Stimulated activated naive CD8-positive, alpha-beta T cell treated with anti-CD3 and anti-CD28 coated beads, Interleukin-15, amount 100 ng/mL, for 72 hours (primary cell): ENCODE measurements at regions not wholly inside any gene's neighbourhood (a gene's known extent, or its start where the extent isn't known, plus 50 kb on each side); places are given as distances from the start of the nearest gene placed in this dataset.
"Not testable (repeated sequence)": the region's sequence is repeated elsewhere in the genome, so short reads cannot be mapped to it uniquely, and the experiment has no call there.

Source experiments
- ATAC-seq: fragments of 150-1000 bp; cut with Tn5 transposase; 2 replicates; pipeline ENCODE4 v1.10.0; 2021; ENCODE audit warnings: mild to moderate bottlenecking, moderate library complexity
- DNase-seq, 2 donors: peaks; one replicate each; pipeline ENCODE4 v3.0.0; 2021 to 2022
- H3K27ac Mint-ChIP-seq, 2 donors: one replicate each; pipeline ENCODE4 v1.8.0; 2022; ENCODE audit warnings: mild to moderate bottlenecking in 2 of 2, mixed read lengths in 2 of 2, moderate library complexity in 2 of 2
- H3K27me3 Mint-ChIP-seq: one replicate; pipeline ENCODE4 v1.8.0; 2022; ENCODE audit warnings: mixed read lengths
- H3K4me1 Mint-ChIP-seq: one replicate; pipeline ENCODE4 v1.8.0; 2022; ENCODE audit warnings: mild to moderate bottlenecking, mixed read lengths
- H3K4me3 Mint-ChIP-seq, 2 donors: one replicate each; pipeline ENCODE4 v1.8.0; 2022; ENCODE audit warnings: mild to moderate bottlenecking in 2 of 2, mixed read lengths in 2 of 2, moderate library complexity in 1 of 2
- H3K9me3 Mint-ChIP-seq, 2 donors: one replicate each; pipeline ENCODE4 v1.8.0; 2022; ENCODE audit warnings: mixed read lengths in 2 of 2

GRCh38 chr13:50420718-50421472, 405.7 kb downstream of the KCNRG start:
- Mint-ChIP-seq H3K4me3 (no peak overlapping the region), H3K4me1 (peaks cover 38% of the 10 kb centered on the region), H3K27ac (no peak overlapping the region), H3K9me3 (peaks cover 0 to 10% of the 10 kb centered on the region in 2 donors), H3K27me3 (peaks cover 6% of the 10 kb centered on the region)
- ATAC-seq (no peak), DNase-seq (no peak)

GRCh38 chr13:50421473-50422130, 406.4 kb downstream of the KCNRG start:
- no peak for DNase-seq
- H3K4me3 Mint-ChIP-seq, result no peak overlapping the region
- no peak for ATAC-seq

GRCh38 chr13:50422181-50423148, 407.2 kb downstream of the KCNRG start:
- H3K4me3 Mint-ChIP-seq, result peak overlapping the region in 1 of 2 donors; percentile 30
- no peaks in the 10 kb centered on the region for H3K9me3 Mint-ChIP-seq
- H3K27me3 Mint-ChIP-seq, result peaks cover 6% of the 10 kb centered on the region
- H3K27ac Mint-ChIP-seq, result peak overlapping the region in 1 of 2 donors; percentile 50
- ATAC-seq (no peak), DNase-seq (no peak)
- peaks cover 50% of the 10 kb centered on the region for H3K4me1 Mint-ChIP-seq

More at GRCh38 chr13:50421473-50422130, 406.4 kb downstream of the KCNRG start:
- Mint-ChIP-seq H3K27me3 (peaks cover 6% of the 10 kb centered on the region), H3K27ac (no peak overlapping the region), H3K9me3 (peaks cover 0 to 3% of the 10 kb centered on the region in 2 donors), H3K4me1 (peaks cover 42% of the 10 kb centered on the region)

- Mint-ChIP-seq H3K27me3 (peaks cover 2% of the 10 kb centered on the region), H3K4me1 (peaks cover 71% of the 10 kb centered on the region), H3K9me3 (no peaks in the 10 kb centered on the region), H3K4me3 (no peak overlapping the region), H3K27ac (no peak overlapping the region)
- no peak for DNase-seq
- peak; percentile 57 for ATAC-seq
These were observed 409.7 kb downstream of the KCNRG start for GRCh38 chr13:50424993-50425392.

- no peak overlapping the region for H3K4me3 Mint-ChIP-seq
- H3K27ac Mint-ChIP-seq, result no peak overlapping the region
- no peaks in the 10 kb centered on the region for H3K27me3 Mint-ChIP-seq
- peaks cover 71% of the 10 kb centered on the region for H3K4me1 Mint-ChIP-seq
- ATAC-seq (no peak), DNase-seq (no peak)
- no peaks in the 10 kb centered on the region for H3K9me3 Mint-ChIP-seq
These were observed 410.5 kb downstream of the KCNRG start for GRCh38 chr13:50425772-50426171.

GRCh38 chr13:50426927-50427326, 411.7 kb downstream of the KCNRG start:
- peak overlapping the region in 1 of 2 donors; percentile 39 for H3K27ac Mint-ChIP-seq
- H3K4me3 Mint-ChIP-seq, result no peak overlapping the region
- H3K27me3 Mint-ChIP-seq, result no peaks in the 10 kb centered on the region
- no peak for ATAC-seq
- H3K4me1 Mint-ChIP-seq, result peaks cover 66% of the 10 kb centered on the region
- DNase-seq, result no peak
- no peaks in the 10 kb centered on the region for H3K9me3 Mint-ChIP-seq

- Mint-ChIP-seq H3K27ac (peak overlapping the region in 1 of 2 donors; percentile 39), H3K4me1 (peaks cover 60% of the 10 kb centered on the region)
- not testable (repeated sequence) for DNase-seq, H3K9me3 Mint-ChIP-seq, ATAC-seq, H3K27me3 Mint-ChIP-seq, H3K4me3 Mint-ChIP-seq
These were observed 412.3 kb downstream of the KCNRG start for GRCh38 chr13:50427511-50427910.

- H3K27ac Mint-ChIP-seq, result peak overlapping the region; percentile 6 to 27
- ATAC-seq (peak; percentile 49), DNase-seq (no peak)
- H3K4me1 Mint-ChIP-seq, result peaks cover 52% of the 10 kb centered on the region
- no peak overlapping the region for H3K4me3 Mint-ChIP-seq
- no peaks in the 10 kb centered on the region for H3K27me3 Mint-ChIP-seq
- no peaks in the 10 kb centered on the region for H3K9me3 Mint-ChIP-seq
These were observed 413.1 kb downstream of the KCNRG start for GRCh38 chr13:50428183-50428877.

GRCh38 chr13:50435011-50435410, 408.5 kb downstream of the DLEU7 start:
- no peaks in the 10 kb centered on the region for H3K27me3 Mint-ChIP-seq
- ATAC-seq (no peak), DNase-seq (no peak)
- peaks cover 0 to 4% of the 10 kb centered on the region in 2 donors for H3K9me3 Mint-ChIP-seq
- H3K4me1 Mint-ChIP-seq, result no peaks in the 10 kb centered on the region
- no peak overlapping the region for H3K27ac Mint-ChIP-seq
- H3K4me3 Mint-ChIP-seq, result no peak overlapping the region

- DNase-seq (no peak), ATAC-seq (no peak)
- Mint-ChIP-seq H3K27me3 (no peaks in the 10 kb centered on the region), H3K4me1 (no peaks in the 10 kb centered on the region), H3K27ac (no peak overlapping the region), H3K4me3 (no peak overlapping the region), H3K9me3 (peaks cover 0 to 4% of the 10 kb centered on the region in 2 donors)
These were observed 406.2 kb downstream of the DLEU7 start for GRCh38 chr13:50437252-50437651.

- H3K27me3 Mint-ChIP-seq, result no peaks in the 10 kb centered on the region
- no peak overlapping the region for H3K4me3 Mint-ChIP-seq
- DNase-seq (no peak), ATAC-seq (no peak)
- H3K27ac Mint-ChIP-seq, result no peak overlapping the region
- peaks cover 7% of the 10 kb centered on the region for H3K4me1 Mint-ChIP-seq
- peaks cover 0 to 4% of the 10 kb centered on the region in 2 donors for H3K9me3 Mint-ChIP-seq
These were observed 405.1 kb downstream of the DLEU7 start for GRCh38 chr13:50438351-50438750.

- no peak for DNase-seq
- ATAC-seq, result no peak
- H3K4me3 Mint-ChIP-seq, result no peak overlapping the region
- H3K27me3 Mint-ChIP-seq, result no peaks in the 10 kb centered on the region
- H3K27ac Mint-ChIP-seq, result no peak overlapping the region
- H3K4me1 Mint-ChIP-seq, result peaks cover 7% of the 10 kb centered on the region
- no peaks in the 10 kb centered on the region for H3K9me3 Mint-ChIP-seq
These were observed 402.4 kb downstream of the DLEU7 start for GRCh38 chr13:50441130-50441529.

GRCh38 chr13:50444726-50445125, 398.8 kb downstream of the DLEU7 start:
- Mint-ChIP-seq H3K27me3 (no peaks in the 10 kb centered on the region), H3K4me3 (no peak overlapping the region), H3K4me1 (peaks cover 7% of the 10 kb centered on the region), H3K9me3 (no peaks in the 10 kb centered on the region), H3K27ac (no peak overlapping the region)
- DNase-seq (no peak), ATAC-seq (no peak)

- no peaks in the 10 kb centered on the region for H3K9me3 Mint-ChIP-seq
- no peak overlapping the region for H3K4me3 Mint-ChIP-seq
- ATAC-seq (no peak), DNase-seq (no peak)
- no peak overlapping the region for H3K27ac Mint-ChIP-seq
- H3K4me1 Mint-ChIP-seq, result peaks cover 7% of the 10 kb centered on the region
- H3K27me3 Mint-ChIP-seq, result no peaks in the 10 kb centered on the region
These were observed 396.9 kb downstream of the DLEU7 start for GRCh38 chr13:50446611-50447010.

- no peak for DNase-seq
- no peaks in the 10 kb centered on the region for H3K9me3 Mint-ChIP-seq
- no peaks in the 10 kb centered on the region for H3K4me1 Mint-ChIP-seq
- no peak overlapping the region for H3K27ac Mint-ChIP-seq
- H3K4me3 Mint-ChIP-seq, result no peak overlapping the region
- no peak for ATAC-seq
- H3K27me3 Mint-ChIP-seq, result no peaks in the 10 kb centered on the region
These were observed 394.9 kb downstream of the DLEU7 start for GRCh38 chr13:50448535-50448998.
